A549 (cell line): ENCODE measurements at regions not wholly inside any gene's neighbourhood (a gene's known extent, or its start where the extent isn't known, plus 50 kb on each side); places are given as distances from the start of the nearest gene placed in this dataset.
"Not testable (repeated sequence)": the region's sequence is repeated elsewhere in the genome, so short reads cannot be mapped to it uniquely, and the experiment has no call there.

Experiments
- BHLHE40 ChIP-seq: IDR thresholded peaks from 2 replicates; pipeline ENCODE4 v1.6.1; 2012; ENCODE audit warnings: low read depth, low read length, inconsistent platforms
- HDAC2 ChIP-seq: fragments of 200-600 bp; sonication (generic); IDR thresholded peaks from 2 replicates; pipeline ENCODE4 v1.6.1; 2016
- KDM1A ChIP-seq: fragments of 200-600 bp; sonication (generic); IDR thresholded peaks from 2 replicates; pipeline ENCODE4 v1.6.1; 2016; ENCODE audit warnings: low read depth, mild to moderate bottlenecking
- POLR2A ChIP-seq: IDR thresholded peaks from 2 replicates; pipeline ENCODE4 v1.6.1; 2012; ENCODE audit warnings: mild to moderate bottlenecking, low read length
- TP53 ChIP-seq: fragments of 250-450 bp; sonication (Bioruptor Pico); IDR thresholded peaks from 2 replicates; pipeline ENCODE4 v1.5.0; 2021; ENCODE audit warnings: mild to moderate bottlenecking, moderate library complexity
- ZC3H11A ChIP-seq: fragments of 450-650 bp; IDR thresholded peaks from 2 replicates; pipeline ENCODE4 v1.6.1; 2014; ENCODE audit warnings: antibody characterized with exemption, mild to moderate bottlenecking
- TF ChIP-seq, protein P1 (sequence below): IDR thresholded peaks from 2 replicates; pipeline ENCODE4 v1.6.1; 2012
- TF ChIP-seq, protein P2 (sequence below): fragments of >200 bp; sonication (Bioruptor Twin); formaldehyde crosslinking; IDR thresholded peaks from 3 replicates; pipeline ENCODE4 v1.5.1; 2016

DNA sequence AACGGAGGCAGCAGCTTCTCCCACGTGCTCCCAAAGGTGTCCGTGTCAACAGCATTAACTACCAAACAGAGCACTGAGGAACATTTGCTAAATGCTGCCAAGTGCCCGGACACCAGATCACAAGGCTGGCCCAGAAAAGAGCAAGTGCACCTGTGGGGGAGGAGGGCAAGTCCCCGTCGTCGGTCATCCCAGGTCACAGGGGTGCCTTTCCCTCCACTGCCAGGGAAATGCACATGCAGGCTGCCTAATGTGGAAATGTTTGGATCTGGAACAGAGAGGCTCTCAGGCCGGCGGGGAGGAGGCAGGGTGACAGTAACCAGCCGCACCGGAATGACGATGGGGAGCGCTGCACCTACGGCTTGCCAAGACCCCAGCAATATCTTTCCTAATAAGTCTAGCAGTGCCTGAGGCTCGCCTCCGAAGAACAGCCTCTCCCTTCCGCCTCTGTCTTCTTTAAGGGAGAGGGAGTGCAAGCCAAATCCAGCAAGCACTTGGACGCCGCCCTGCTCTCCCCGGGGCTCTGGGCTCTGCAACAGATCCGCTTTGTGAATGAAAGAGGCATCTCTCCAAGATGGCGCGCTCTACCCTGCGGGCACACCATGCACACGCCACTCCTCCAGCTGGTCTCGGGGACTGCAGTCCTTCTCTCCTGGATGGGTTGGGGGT lies 206.3 kb upstream of the IRF2BP2 start:
- TF ChIP-seq, protein P1, sequence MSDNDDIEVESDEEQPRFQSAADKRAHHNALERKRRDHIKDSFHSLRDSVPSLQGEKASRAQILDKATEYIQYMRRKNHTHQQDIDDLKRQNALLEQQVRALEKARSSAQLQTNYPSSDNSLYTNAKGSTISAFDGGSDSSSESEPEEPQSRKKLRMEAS = not testable (repeated sequence)
- TF ChIP-seq POLR2A; BHLHE40; ZC3H11A; TP53 (CRISPR knock-in tag); HDAC2; KDM1A: not testable (repeated sequence)
- TF ChIP-seq, protein P2, sequence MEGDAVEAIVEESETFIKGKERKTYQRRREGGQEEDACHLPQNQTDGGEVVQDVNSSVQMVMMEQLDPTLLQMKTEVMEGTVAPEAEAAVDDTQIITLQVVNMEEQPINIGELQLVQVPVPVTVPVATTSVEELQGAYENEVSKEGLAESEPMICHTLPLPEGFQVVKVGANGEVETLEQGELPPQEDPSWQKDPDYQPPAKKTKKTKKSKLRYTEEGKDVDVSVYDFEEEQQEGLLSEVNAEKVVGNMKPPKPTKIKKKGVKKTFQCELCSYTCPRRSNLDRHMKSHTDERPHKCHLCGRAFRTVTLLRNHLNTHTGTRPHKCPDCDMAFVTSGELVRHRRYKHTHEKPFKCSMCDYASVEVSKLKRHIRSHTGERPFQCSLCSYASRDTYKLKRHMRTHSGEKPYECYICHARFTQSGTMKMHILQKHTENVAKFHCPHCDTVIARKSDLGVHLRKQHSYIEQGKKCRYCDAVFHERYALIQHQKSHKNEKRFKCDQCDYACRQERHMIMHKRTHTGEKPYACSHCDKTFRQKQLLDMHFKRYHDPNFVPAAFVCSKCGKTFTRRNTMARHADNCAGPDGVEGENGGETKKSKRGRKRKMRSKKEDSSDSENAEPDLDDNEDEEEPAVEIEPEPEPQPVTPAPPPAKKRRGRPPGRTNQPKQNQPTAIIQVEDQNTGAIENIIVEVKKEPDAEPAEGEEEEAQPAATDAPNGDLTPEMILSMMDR = not testable (repeated sequence)
